Epithelial cell of proximal tubule (primary cell): ENCODE measurements at regions not wholly inside any gene's neighbourhood (a gene's known extent, or its start where the extent isn't known, plus 50 kb on each side); places are given as distances from the start of the nearest gene placed in this dataset.

Experiments
- DNase-seq: peaks from one replicate; pipeline ENCODE4 v3.0.0-alpha.2; 2011; ENCODE audit warnings: low read depth
- H3K4me3 ChIP-seq: 2 replicates; pipeline ENCODE4 v1.5.1; 2011; ENCODE audit warnings: low read depth, mild to moderate bottlenecking, low read length
- TF ChIP-seq, protein P1 (sequence below): conservative IDR thresholded peaks from 2 replicates; pipeline ENCODE4 v1.5.1; 2012; ENCODE audit warnings: low read depth, mild to moderate bottlenecking, low read length

DNA sequence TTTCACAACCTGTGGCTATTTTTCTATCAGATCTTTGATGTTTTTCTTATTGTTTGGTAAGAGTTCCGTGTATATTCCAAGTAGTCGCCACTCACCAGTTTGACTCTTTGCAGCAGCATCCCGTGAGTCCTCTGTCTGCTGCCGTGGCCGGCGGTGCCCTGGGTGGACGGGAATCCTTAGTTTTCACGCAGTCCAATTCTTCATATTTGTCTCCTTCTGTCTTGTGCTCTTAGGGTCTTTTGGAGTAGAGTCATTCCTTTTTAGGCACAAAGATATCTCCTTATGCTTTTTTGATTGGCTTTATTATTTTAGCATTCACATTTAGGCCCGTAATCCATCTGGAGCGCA is 94.9 kb upstream of the MSX1 start:
- TF ChIP-seq, protein P1, sequence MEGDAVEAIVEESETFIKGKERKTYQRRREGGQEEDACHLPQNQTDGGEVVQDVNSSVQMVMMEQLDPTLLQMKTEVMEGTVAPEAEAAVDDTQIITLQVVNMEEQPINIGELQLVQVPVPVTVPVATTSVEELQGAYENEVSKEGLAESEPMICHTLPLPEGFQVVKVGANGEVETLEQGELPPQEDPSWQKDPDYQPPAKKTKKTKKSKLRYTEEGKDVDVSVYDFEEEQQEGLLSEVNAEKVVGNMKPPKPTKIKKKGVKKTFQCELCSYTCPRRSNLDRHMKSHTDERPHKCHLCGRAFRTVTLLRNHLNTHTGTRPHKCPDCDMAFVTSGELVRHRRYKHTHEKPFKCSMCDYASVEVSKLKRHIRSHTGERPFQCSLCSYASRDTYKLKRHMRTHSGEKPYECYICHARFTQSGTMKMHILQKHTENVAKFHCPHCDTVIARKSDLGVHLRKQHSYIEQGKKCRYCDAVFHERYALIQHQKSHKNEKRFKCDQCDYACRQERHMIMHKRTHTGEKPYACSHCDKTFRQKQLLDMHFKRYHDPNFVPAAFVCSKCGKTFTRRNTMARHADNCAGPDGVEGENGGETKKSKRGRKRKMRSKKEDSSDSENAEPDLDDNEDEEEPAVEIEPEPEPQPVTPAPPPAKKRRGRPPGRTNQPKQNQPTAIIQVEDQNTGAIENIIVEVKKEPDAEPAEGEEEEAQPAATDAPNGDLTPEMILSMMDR, result no peak
- no peak for DNase-seq
- H3K4me3 ChIP-seq, result no peak overlapping the region

DNA sequence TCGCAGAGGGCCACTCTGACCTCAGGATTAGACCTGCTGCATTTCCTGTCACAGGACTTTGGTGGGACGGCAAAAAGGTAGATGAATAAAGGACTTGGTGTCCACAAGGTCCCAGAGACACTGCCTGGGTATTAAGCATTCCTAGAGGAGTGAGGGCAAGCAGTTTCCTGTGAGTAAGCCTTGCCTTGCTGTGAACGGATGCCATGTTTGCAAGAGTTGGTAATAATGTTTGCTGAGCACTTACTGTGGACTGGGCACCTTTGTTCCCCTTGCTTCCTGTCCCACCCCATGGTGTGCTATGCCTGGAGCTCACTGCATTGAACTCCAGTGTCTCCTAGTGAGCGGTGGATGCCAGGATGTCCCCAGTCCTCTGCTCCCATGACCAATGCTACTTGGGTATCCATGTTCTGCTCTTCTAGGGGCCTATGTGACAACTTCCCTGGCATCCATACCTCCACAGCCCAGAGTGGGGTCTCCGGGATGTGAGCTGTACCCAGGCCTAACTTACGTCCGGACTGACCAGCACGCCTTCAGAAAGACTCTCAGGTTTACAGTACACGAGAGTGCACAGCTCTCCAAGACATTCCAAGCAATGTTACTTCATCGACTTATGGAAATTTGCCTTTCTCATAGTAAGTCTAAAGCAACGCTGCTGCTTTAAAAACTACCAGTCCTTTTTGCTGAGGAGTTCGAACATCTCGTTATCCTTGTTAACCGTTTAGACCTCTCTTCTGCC is 95.5 kb upstream of the MSX1 start:
- TF ChIP-seq, protein P1, result no peak
- no peak for DNase-seq
- no peak overlapping the region for H3K4me3 ChIP-seq

DNA sequence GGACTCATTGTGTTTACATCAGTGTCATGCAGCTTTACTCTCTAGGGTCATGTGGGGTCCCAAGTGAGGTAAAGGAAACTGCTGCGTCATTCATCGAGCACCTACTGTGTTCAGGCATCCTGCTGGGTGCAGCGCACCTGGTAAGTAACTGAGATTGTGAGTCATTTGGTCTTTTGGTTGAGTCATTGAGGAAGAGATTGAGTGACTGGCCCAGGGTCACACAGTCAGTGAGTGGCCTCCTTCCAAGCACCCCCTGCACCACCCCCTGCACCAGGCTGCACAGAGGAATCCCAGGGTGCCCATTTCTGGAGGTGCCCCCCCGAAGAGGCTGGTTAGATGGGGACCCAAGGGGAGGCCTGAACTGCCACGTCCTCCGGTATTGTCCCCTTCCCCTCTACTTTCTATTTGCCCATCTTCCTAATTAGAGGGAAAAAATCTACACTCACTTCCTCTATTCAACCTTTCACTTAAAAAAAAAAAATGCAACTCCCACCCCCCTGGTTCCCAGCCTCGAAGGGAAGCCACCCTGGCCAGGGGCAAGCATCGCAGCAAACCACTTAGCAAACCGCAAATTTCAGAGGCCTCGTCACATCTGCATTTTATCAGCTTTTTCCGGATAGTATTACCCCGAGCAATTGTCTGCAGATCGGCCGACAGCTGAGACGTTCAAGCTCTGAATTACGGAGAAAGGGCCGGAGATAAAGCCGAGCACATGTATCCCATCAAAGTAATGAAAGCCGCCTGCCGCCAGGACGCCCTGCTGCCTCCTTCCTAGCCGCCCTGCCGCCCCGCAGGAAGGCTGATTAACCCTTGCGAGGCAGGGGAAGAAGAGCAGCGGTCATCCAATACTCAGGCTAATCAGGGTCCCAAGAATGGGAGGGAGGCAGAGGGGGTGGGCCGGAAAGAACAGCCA is 96.3 kb upstream of the MSX1 start:
- TF ChIP-seq, protein P1, result no peak
- no peak overlapping the region for H3K4me3 ChIP-seq
- no peak for DNase-seq

DNA sequence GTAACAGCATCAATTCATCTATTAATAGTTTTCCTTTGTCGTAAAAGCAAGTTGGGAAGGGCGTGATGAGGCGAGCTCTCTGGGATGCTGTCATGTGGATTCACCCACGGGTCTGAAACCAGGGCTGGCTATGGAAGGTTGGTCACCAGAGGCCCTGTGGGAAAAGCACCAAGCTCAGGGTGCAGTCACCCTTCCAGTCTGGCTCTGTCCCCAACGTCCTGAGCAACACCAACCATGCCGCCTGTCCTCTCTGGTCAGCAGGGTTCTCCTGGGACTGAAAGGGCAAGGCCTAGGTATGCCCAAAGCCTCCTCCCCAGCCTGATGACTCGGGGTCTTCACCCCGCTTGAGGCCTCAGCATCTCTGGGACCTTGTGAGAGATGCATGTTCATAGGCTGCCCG is 97.2 kb upstream of the MSX1 start:
- TF ChIP-seq, protein P1, result no peak
- no peak for DNase-seq
- no peak overlapping the region for H3K4me3 ChIP-seq

DNA sequence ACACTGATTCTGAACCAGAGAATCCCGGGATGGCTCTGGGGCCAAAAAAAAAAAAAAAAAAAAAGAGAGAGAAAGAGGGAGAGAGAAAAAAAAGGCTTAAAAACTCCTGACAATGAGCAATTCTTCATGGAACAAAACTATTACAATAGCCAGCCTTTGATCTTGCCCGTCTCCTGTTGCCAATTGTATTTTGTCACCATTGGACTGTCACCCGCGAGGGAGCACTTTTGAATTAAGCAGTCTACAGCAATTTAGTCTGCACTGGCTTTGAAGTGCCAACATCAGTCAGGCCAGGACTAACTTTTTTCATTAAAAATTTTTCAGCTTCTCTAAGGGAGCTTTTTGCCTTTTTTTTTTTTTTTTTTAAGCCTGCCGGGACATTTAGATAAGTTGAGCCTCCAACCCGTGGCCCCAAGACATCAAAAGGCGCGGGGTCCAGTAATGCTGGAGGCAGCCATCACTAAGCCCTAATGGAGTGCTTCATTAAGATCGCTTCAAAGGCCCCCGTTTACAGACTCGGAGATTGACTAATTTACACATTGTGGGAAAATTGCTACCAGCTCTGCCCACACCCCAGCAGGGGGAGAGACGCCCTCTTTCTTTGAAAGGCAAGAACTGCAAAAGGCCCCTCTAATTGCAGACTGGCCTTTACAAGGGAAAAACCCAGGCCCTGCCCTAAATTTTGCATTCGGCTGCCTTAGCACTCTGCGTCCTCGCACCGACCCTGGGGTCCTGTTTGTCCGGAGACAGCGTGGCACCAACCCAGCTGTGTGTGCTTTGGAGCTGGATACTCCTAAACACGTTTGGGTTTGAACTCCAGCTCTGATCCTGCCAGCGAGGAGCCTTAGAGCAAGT is 98.1 kb upstream of the MSX1 start:
- DNase-seq, result no peak
- no peak overlapping the region for H3K4me3 ChIP-seq
- TF ChIP-seq, protein P1, result no peak

DNA sequence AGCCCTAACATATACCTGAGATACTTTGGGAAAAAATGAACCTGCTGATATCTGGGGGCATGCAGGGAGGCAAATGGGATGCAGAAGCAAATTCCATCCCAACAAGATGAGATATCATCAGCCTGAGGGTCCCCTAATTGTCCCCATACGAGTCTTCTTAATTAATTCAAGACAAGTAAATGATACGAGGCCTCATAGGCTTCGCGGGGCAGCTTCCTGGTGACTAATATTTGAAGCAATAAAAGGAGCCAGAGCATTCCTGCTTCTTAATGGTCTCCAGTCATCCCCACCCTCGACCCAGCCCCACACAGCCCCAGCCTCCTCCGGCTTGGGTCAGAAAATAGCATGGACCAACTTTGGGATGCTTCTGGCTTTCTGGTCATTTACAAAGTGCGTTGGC is 99.6 kb upstream of the MSX1 start:
- H3K4me3 ChIP-seq, result no peak overlapping the region
- TF ChIP-seq, protein P1, result no peak
- no peak for DNase-seq
